ENCODE measurements at regions not wholly inside any gene's neighbourhood (a gene's known extent, or its start where the extent isn't known, plus 50 kb on each side); places are given as distances from the start of the nearest gene placed in this dataset.
A peak's percentile ranks its signal among the peaks of the same experiment; 100 is the strongest.

DNA sequence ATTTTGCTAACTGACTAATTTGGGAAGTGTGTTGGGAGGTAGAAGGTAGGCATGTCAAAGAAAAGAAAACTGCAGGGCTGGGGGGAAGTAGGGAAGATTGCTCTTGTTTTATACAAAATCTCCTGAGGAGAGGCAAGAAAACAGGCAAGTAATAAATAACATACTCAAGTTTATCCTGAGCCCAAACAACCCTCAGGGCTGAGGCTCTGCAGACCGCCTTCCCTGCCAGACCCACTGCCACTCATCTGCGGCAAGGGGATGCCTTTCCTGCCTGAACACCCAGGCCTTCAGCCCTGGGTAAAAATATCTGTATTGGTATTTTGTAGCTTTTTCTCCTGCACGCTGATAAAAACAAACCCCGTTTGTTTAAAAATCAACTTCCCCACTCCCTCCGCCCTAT, 399.8 kb upstream of the NFE2L3 start:
- TF ChIP-seq, protein P1, sequence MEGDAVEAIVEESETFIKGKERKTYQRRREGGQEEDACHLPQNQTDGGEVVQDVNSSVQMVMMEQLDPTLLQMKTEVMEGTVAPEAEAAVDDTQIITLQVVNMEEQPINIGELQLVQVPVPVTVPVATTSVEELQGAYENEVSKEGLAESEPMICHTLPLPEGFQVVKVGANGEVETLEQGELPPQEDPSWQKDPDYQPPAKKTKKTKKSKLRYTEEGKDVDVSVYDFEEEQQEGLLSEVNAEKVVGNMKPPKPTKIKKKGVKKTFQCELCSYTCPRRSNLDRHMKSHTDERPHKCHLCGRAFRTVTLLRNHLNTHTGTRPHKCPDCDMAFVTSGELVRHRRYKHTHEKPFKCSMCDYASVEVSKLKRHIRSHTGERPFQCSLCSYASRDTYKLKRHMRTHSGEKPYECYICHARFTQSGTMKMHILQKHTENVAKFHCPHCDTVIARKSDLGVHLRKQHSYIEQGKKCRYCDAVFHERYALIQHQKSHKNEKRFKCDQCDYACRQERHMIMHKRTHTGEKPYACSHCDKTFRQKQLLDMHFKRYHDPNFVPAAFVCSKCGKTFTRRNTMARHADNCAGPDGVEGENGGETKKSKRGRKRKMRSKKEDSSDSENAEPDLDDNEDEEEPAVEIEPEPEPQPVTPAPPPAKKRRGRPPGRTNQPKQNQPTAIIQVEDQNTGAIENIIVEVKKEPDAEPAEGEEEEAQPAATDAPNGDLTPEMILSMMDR (IDR thresholded peaks at IDR 0.05; ENCODE audit: unreplicated experiment): no peak
- H3K4me1 Mint-ChIP-seq (ENCODE audit: low read depth): peaks cover 31% of the 10 kb centered on the region
- no peaks in the 10 kb centered on the region for H3K36me3 Mint-ChIP-seq (ENCODE audit: insufficient read depth)
- H3K27me3 Mint-ChIP-seq: peaks cover 7% of the 10 kb centered on the region
- peak overlapping the region; percentile 62 for H3K27ac Mint-ChIP-seq
- no peak for DNase-seq (ENCODE audit: low spot score, unreplicated experiment)
- no peaks in the 10 kb centered on the region for H3K9me3 Mint-ChIP-seq (ENCODE audit: low read depth)
- no peak overlapping the region for H3K4me3 Mint-ChIP-seq (ENCODE audit: low read depth)

DNA sequence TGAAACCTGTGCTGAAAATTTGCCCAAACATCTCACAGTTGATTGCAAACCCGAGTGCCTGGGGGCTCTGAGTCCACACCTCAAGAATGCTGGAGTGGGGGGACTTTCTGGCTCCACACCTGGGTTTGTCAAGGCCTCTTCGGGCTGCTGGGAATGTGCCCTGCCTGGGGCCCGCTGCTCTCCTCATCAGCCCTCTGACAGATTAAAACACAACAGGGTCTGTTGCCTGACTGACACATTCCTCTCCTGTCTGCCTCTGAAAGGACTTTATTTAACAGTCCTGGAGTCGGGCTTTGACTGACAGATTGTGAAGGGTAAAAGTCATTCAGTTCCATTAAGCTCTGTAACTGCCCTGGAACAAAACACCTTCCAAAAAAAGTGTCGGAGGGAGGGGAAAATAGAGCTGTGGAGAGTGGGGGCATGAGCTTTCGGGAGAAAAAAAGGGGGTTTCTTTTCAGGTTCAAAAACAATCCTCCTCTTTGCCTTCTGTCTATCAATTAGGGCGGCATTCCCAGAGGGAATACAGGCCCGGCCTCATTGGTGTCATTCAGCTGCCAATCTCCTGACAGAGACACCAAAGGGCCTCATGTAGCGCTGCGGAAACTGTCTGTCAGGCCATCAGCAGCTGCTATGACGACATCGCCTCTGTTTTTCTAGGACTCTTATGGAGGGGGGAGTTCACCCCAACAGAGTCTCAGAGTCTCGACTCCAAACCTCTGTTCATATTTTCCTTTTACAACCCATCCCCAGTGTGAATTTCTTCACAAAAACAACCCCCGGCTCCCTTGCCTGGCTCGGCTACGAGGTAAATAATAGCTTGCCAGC, 398.8 kb upstream of the NFE2L3 start:
- TF ChIP-seq, protein P1 (IDR thresholded peaks at IDR 0.05; ENCODE audit: unreplicated experiment): no peak
- Mint-ChIP-seq H3K27ac (peak overlapping the region; percentile 85), H3K4me1 (ENCODE audit: low read depth) (peaks cover 31% of the 10 kb centered on the region), H3K36me3 (ENCODE audit: insufficient read depth) (no peaks in the 10 kb centered on the region), H3K9me3 (ENCODE audit: low read depth) (no peaks in the 10 kb centered on the region), H3K27me3 (peaks cover 7% of the 10 kb centered on the region), H3K4me3 (ENCODE audit: low read depth) (no peak overlapping the region)
- no peak for DNase-seq (ENCODE audit: low spot score, unreplicated experiment)

DNA sequence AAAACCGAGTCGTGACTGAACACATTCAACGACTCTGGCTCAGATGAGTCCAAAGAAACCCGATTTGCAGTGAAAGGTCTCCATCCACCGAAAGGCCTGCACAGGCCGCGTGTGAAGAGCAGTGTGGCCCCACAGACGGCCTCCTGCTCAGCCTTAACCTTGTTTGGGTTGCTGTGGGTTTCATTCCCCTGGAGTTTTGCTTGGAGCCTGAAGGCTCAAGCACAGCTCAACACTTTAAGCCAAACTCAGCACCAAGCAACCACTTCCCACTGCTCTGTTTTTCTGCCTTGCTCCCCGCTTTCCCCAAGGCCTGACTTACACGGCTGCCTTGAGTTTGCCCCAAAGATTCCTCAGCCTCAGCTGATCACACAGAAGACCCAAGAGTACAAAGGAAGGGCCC, 398.2 kb upstream of the NFE2L3 start:
- TF ChIP-seq, protein P1 (IDR thresholded peaks at IDR 0.05; ENCODE audit: unreplicated experiment): no peak
- Mint-ChIP-seq H3K4me1 (ENCODE audit: low read depth) (peaks cover 31% of the 10 kb centered on the region), H3K4me3 (ENCODE audit: low read depth) (no peak overlapping the region), H3K36me3 (ENCODE audit: insufficient read depth) (no peaks in the 10 kb centered on the region), H3K27me3 (peaks cover 7% of the 10 kb centered on the region), H3K27ac (no peak overlapping the region), H3K9me3 (ENCODE audit: low read depth) (no peaks in the 10 kb centered on the region)
- DNase-seq (ENCODE audit: low spot score, unreplicated experiment): no peak

GRCh38 chr7:25754333-25754732, 397.7 kb upstream of the NFE2L3 start:
- H3K27me3 Mint-ChIP-seq: peaks cover 7% of the 10 kb centered on the region
- no peak overlapping the region for H3K4me3 Mint-ChIP-seq (ENCODE audit: low read depth)

GRCh38 chr7:25754751-25755150, 397.2 kb upstream of the NFE2L3 start:
- H3K27ac Mint-ChIP-seq: no peak overlapping the region

More at GRCh38 chr7:25754333-25754732, 397.7 kb upstream of the NFE2L3 start:
- Mint-ChIP-seq H3K9me3 (ENCODE audit: low read depth) (no peaks in the 10 kb centered on the region), H3K27ac (no peak overlapping the region), H3K36me3 (ENCODE audit: insufficient read depth) (no peaks in the 10 kb centered on the region), H3K4me1 (ENCODE audit: low read depth) (peaks cover 31% of the 10 kb centered on the region)
- DNase-seq (ENCODE audit: low spot score, unreplicated experiment): no peak
- TF ChIP-seq, protein P1 (IDR thresholded peaks at IDR 0.05; ENCODE audit: unreplicated experiment): no peak

More at GRCh38 chr7:25754751-25755150, 397.2 kb upstream of the NFE2L3 start:
- DNase-seq (ENCODE audit: low spot score, unreplicated experiment): no peak
- H3K4me1 Mint-ChIP-seq (ENCODE audit: low read depth): peaks cover 31% of the 10 kb centered on the region
- no peaks in the 10 kb centered on the region for H3K36me3 Mint-ChIP-seq (ENCODE audit: insufficient read depth)
- H3K27me3 Mint-ChIP-seq: peaks cover 10% of the 10 kb centered on the region
- H3K9me3 Mint-ChIP-seq (ENCODE audit: low read depth): no peaks in the 10 kb centered on the region
- H3K4me3 Mint-ChIP-seq (ENCODE audit: low read depth): no peak overlapping the region
- TF ChIP-seq, protein P1 (IDR thresholded peaks at IDR 0.05; ENCODE audit: unreplicated experiment): no peak

All from progenitor cell of endocrine pancreas (in vitro differentiated cells).